HCT116 (cell line): ENCODE measurements at regions not wholly inside any gene's neighbourhood (a gene's known extent, or its start where the extent isn't known, plus 50 kb on each side); places are given as distances from the start of the nearest gene placed in this dataset.

Experiments
- ATAC-seq: fragments of 200-7000 bp; cut with Tn5 transposase; 2 replicates; pipeline ENCODE4 v1.9.1; 2020; ENCODE audit warnings: mild to moderate bottlenecking, moderate library complexity
- BruUV-seq: library from RNA; stranded (reverse); fragments of 400-500 nt; replicated peaks from 2 replicates; lab custom pipeline; 2021; lab: Mats Ljungman, UMichigan
- CTCF ChIA-PET: fragments of 300-600 bp; sonication (Branson Sonifier 250); formaldehyde crosslinking; loops from one replicate; lab custom pipeline; 2021; ENCODE audit warnings: antibody characterized with exemption; lab: Charles Lee
- POLR2A ChIA-PET: fragments of 300-600, 350-600 bp; sonication (Branson Sonifier 250); formaldehyde crosslinking; loops from one replicate; lab custom pipeline; 2021; ENCODE audit warnings: antibody characterized with exemption; lab: Charles Lee
- RAD21 ChIA-PET, 2 experiments: fragments of 300-600 bp; sonication (Branson Sonifier 250); formaldehyde crosslinking; loops; one replicate each; lab custom pipeline; 2023; ENCODE audit warnings: low total read pairs in 2 of 2; ENCODE audit not compliant: uncharacterized antibody in 2 of 2, unreplicated experiment in 2 of 2, low non-redundant PET in 1 of 2; lab: Charles Lee
- DNase-seq: peaks from one replicate; pipeline ENCODE4 v3.0.0-alpha.2; 2010; ENCODE audit warnings: low read depth, low spot score
- H2AFZ ChIP-seq: fragments of 200-600 bp; shearing (Covaris generic), sonication (generic); 2 replicates; pipeline ENCODE4 v1.6.1; 2017; ENCODE audit warnings: low read depth, mixed run types, mixed read lengths, antibody characterized with exemption, low read length; ENCODE audit not compliant: poor library complexity, severe bottlenecking
- H3K27ac ChIP-seq: 2 replicates; pipeline ENCODE4 v1.5.1; 2012; ENCODE audit warnings: low read depth, low read length
- H3K27me3 ChIP-seq: fragments of 200-600 bp; sonication (generic); 2 replicates; pipeline ENCODE4 v1.6.1; 2016; ENCODE audit warnings: mixed run types, low read length, mixed read lengths; ENCODE audit not compliant: insufficient read depth
- H3K36me3 ChIP-seq, 2 experiments: fragments of 200-500 bp in 1 of 2; fragments of 200-600 bp in 1 of 2; sonication (Bioruptor generic) in 1 of 2; sonication (generic) in 1 of 2; 2 replicates each; pipeline versions ENCODE4 v1.5.1 to v1.6.1; 2014 to 2016; ENCODE audit warnings: low read length in 2 of 2, inconsistent platforms in 1 of 2, mixed read lengths in 1 of 2, mixed run types in 1 of 2; ENCODE audit not compliant: insufficient read depth in 2 of 2, control insufficient read depth in 1 of 2
- H3K4me1 ChIP-seq, 2 experiments: fragments of 200-600 bp in 1 of 2; sonication (generic) in 1 of 2; 2 replicates each; pipeline versions ENCODE4 v1.5.1 to v1.6.1; 2012 to 2017; ENCODE audit warnings: low read length in 2 of 2, inconsistent platforms in 1 of 2, mild to moderate bottlenecking in 1 of 2, mixed read lengths in 1 of 2, mixed run types in 1 of 2, moderate library complexity in 1 of 2; ENCODE audit not compliant: insufficient read depth in 2 of 2, control insufficient read depth in 1 of 2
- H3K4me2 ChIP-seq: fragments of 200-600 bp; sonication (generic); 2 replicates; pipeline ENCODE4 v1.6.1; 2017; ENCODE audit warnings: mixed run types, low read length, mixed read lengths
- H3K4me3 ChIP-seq, 2 experiments: fragments of 200-600 bp in 1 of 2; sonication (generic) in 1 of 2; replicated peaks in 1 of 2; 2 replicates each; pipeline ENCODE4 v1.5.1; 2011 to 2016; ENCODE audit warnings: low read length in 2 of 2, control low read depth in 1 of 2, low read depth in 1 of 2, mild to moderate bottlenecking in 1 of 2, mixed read lengths in 1 of 2, mixed run types in 1 of 2
- H3K79me2 ChIP-seq: fragments of 200-600 bp; sonication (generic); 2 replicates; pipeline ENCODE4 v1.6.1; 2017; ENCODE audit warnings: mild to moderate bottlenecking, mixed run types, low read length, moderate library complexity, mixed read lengths; ENCODE audit not compliant: insufficient read depth
- H3K9ac ChIP-seq: fragments of 200-600 bp; sonication (generic); 2 replicates; pipeline ENCODE4 v1.6.1; 2016; ENCODE audit warnings: low read length, mixed read lengths
- H3K9me2 ChIP-seq: fragments of 200-600 bp; sonication (generic), shearing (Covaris generic); 2 replicates; pipeline ENCODE4 v1.6.1; 2017; ENCODE audit warnings: mixed run types, mild to moderate bottlenecking, moderate library complexity; ENCODE audit not compliant: insufficient read depth
- H3K9me3 ChIP-seq, 2 experiments: fragments of 200-500 bp in 1 of 2; fragments of 200-600 bp in 1 of 2; sonication (Bioruptor generic) in 1 of 2; sonication (generic) in 1 of 2; 2 replicates each; pipeline ENCODE4 v1.6.1; 2014 to 2017; ENCODE audit warnings: low read length in 2 of 2, mixed read lengths in 2 of 2, inconsistent platforms in 1 of 2, low read depth in 1 of 2, mild to moderate bottlenecking in 1 of 2, mixed run types in 1 of 2, moderate library complexity in 1 of 2; ENCODE audit not compliant: control insufficient read depth in 1 of 2, insufficient read depth in 1 of 2
- H4K20me1 ChIP-seq: fragments of 200-600 bp; sonication (generic), shearing (Covaris generic); 2 replicates; pipeline ENCODE4 v1.6.1; 2017; ENCODE audit warnings: mixed run types, mild to moderate bottlenecking, moderate library complexity; ENCODE audit not compliant: insufficient read depth
- ATF3 ChIP-seq: IDR thresholded peaks from 2 replicates; pipeline ENCODE4 v1.6.1; 2012
- CBX3 ChIP-seq: IDR thresholded peaks from 2 replicates; pipeline ENCODE4 v1.6.1; 2012; ENCODE audit warnings: low read depth
- CTCF ChIP-seq, 3 experiments: fragments of 200-600 bp in 1 of 3; sonication (generic) in 1 of 3; IDR thresholded peaks in 2 of 3; conservative IDR thresholded peaks in 1 of 3; 2 replicates each; pipeline ENCODE4 v1.5.1; 2012 to 2017; ENCODE audit warnings: low read depth in 2 of 3, low read length in 2 of 3, antibody characterized with exemption in 1 of 3, borderline replicate concordance in 1 of 3, control low read depth in 1 of 3, mild to moderate bottlenecking in 1 of 3, mixed read lengths in 1 of 3, mixed run types in 1 of 3, moderate library complexity in 1 of 3; ENCODE audit not compliant: insufficient read depth in 1 of 3
- EGR1 ChIP-seq: IDR thresholded peaks from 2 replicates; pipeline ENCODE4 v1.6.1; 2012; ENCODE audit warnings: low read depth
- EZH2 ChIP-seq: fragments of 200-600 bp; sonication (generic); IDR thresholded peaks from 2 replicates; pipeline ENCODE4 v1.6.1; 2017; ENCODE audit warnings: antibody characterized with exemption, mixed run types
- EZH2phosphoT487 ChIP-seq: fragments of 200-600 bp; IDR thresholded peaks from 2 replicates; pipeline ENCODE4 v1.6.1; 2018; ENCODE audit warnings: antibody characterized with exemption, borderline replicate concordance
- FOSL1 ChIP-seq: IDR thresholded peaks from 2 replicates; pipeline ENCODE4 v1.6.1; 2012; ENCODE audit warnings: low read depth
- MAX ChIP-seq: IDR thresholded peaks from 2 replicates; pipeline ENCODE4 v1.6.1; 2012
- POLR2A ChIP-seq: IDR thresholded peaks from 2 replicates; pipeline ENCODE4 v1.7.0; 2011; ENCODE audit warnings: borderline replicate concordance; ENCODE audit not compliant: insufficient read depth, insufficient read length; ENCODE audit errors: extremely low read depth
- SIN3A ChIP-seq: IDR thresholded peaks from 2 replicates; pipeline ENCODE4 v1.6.1; 2012; ENCODE audit warnings: low read depth
- TCF7L2 ChIP-seq: IDR thresholded peaks from 2 replicates; pipeline ENCODE4 v1.7.0; 2011; ENCODE audit warnings: borderline replicate concordance, inconsistent platforms; ENCODE audit not compliant: insufficient read depth, insufficient read length; ENCODE audit errors: extremely low read depth
- YY1 ChIP-seq: IDR thresholded peaks from 2 replicates; pipeline ENCODE4 v1.6.1; 2011; ENCODE audit warnings: low read length, low read depth, moderate library complexity, mild to moderate bottlenecking; ENCODE audit not compliant: insufficient replicate concordance; ENCODE audit errors: extremely low read depth
- ZBTB33 ChIP-seq: IDR thresholded peaks from 2 replicates; pipeline ENCODE4 v1.6.1; 2011; ENCODE audit warnings: mild to moderate bottlenecking, low read length, moderate library complexity; ENCODE audit not compliant: insufficient replicate concordance; ENCODE audit errors: extremely low read depth
- ZFX ChIP-seq: fragments of 450-650 bp; IDR thresholded peaks from 2 replicates; pipeline ENCODE4 v1.6.1; 2017
- intact Hi-C: fragments of 100-400 bp; cut with micrococcal nuclease; formaldehyde crosslinking; loops from 2 replicates; pipeline ENCODE4 v1.10.0; 2022

- no peak for TF ChIP-seq CTCF (IDR thresholded peaks at IDR 0.05 in 2 of 3, conservative IDR thresholded peaks at IDR 0.05 in 1 of 3; ENCODE audit: borderline replicate concordance in 1 of 3, insufficient read depth in 1 of 3, low read depth in 2 of 3, low read length in 2 of 3)
- no peak for TF ChIP-seq EZH2
- peak; percentile 68 for TF ChIP-seq YY1
These were observed 56.7 kb upstream of the CPLX2 start (continued) for GRCh38 chr5:175814691-175815090.

GRCh38 chr5:175815126-175815913, 56.1 kb upstream of the CPLX2 start:
- Histone ChIP-seq H3K9ac (0 out of 2 replicates have a peak overlapping the region, but pooled peaks have one; percentile 18), H3K27ac (no peak overlapping the region), H3K9me2 (no peaks in the 10 kb centered on the region), H3K9me3 (no peaks in the 10 kb centered on the region), H3K4me1 (peaks cover 18 to 63% of the 10 kb centered on the region in 2 experiments), H2AFZ (no peak overlapping the region), H3K4me2 (peak overlapping the region; percentile 71), H4K20me1 (no peaks in the 10 kb centered on the region), H3K79me2 (no peaks in the 10 kb centered on the region), H3K27me3 (no peaks in the 10 kb centered on the region), H3K36me3 (no peaks in the 10 kb centered on the region), H3K4me3 (peak overlapping the region in 1 of 2 experiments; percentile 34; a peak in 2 of 4 replicates)
- intact Hi-C loops, result no loop called here
- RAD21 ChIA-PET, result no interaction called here
- ATAC-seq, result no peak
- BruUV-seq, result no TSS peak
- POLR2A ChIA-PET, result no interaction called here
- DNase-seq, result no peak
- TF ChIP-seq SIN3A (no peak), CTCF (IDR thresholded peaks at IDR 0.05 in 2 of 3, conservative IDR thresholded peaks at IDR 0.05 in 1 of 3; ENCODE audit: borderline replicate concordance in 1 of 3, insufficient read depth in 1 of 3, low read depth in 2 of 3, low read length in 2 of 3) (no peak), EGR1 (no peak), ZFX (no peak), EZH2phosphoT487 (no peak), MAX (no peak), EZH2 (no peak), ATF3 (no peak), YY1 (no peak), TCF7L2 (no peak), FOSL1 (no peak), ZBTB33 (no peak), POLR2A (no peak), CBX3 (no peak)
- CTCF ChIA-PET, result no interaction called here
